ENCODE measurements at regions not wholly inside any gene's neighbourhood (a gene's known extent, or its start where the extent isn't known, plus 50 kb on each side); places are given as distances from the start of the nearest gene placed in this dataset.

DNA sequence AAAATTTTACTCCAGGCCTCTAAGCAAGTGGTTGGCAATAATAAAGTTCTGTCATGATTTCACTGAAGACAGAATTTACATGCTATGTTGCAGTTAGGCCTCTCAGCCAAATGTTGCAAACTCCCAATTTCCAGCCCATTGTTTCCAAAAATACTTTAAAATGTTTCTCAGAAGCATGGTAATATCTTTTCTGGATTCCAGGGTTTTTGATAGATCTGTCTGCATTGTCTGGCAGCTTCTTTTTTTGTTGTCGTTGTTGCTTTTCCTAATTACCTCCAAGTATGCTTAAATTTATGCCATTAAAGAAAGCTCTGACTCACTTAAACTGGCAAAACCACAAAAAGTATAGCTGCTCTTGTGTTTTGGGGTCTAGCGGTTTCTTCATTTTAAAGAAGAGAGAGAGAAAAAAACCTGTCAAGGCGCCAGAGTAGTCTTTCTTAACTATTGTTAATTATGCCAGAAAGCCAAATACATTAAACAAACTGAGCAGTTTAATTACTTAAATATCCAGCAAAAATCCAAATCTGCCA lies 97.0 kb downstream of the AGTR2 start:
- Histone ChIP-seq H3K27me3 (ENCODE audit: control insufficient read depth in 2 of 2, insufficient read depth in 2 of 2, low read length in 2 of 2) (no peaks in the 10 kb centered on the region), H3K4me3 (replicated peaks in 1 of 3; ENCODE audit: insufficient read depth in 1 of 3, low read depth in 1 of 3, low read length in 3 of 3) (no peak overlapping the region), H3K27ac (ENCODE audit: insufficient read depth, low read depth, low read length) (no peak overlapping the region), H2AFZ (ENCODE audit: low read depth, low read length) (no peak overlapping the region), H3K9me3 (replicated peaks; ENCODE audit: control insufficient read depth, insufficient read depth, low read length) (no peaks in the 10 kb centered on the region), H3K4me2 (ENCODE audit: insufficient read depth, low read length) (no peak overlapping the region), H3K9ac (replicated peaks; ENCODE audit: extremely low read depth, insufficient read depth, low read length) (no peak overlapping the region), H3K79me2 (ENCODE audit: control insufficient read depth, insufficient read depth, low read length) (no peaks in the 10 kb centered on the region), H3K36me3 (ENCODE audit: control insufficient read depth in 2 of 2, extremely low read depth in 1 of 2, insufficient read depth in 2 of 2, low read length in 2 of 2) (no peaks in the 10 kb centered on the region), H3K9me1 (replicated peaks; ENCODE audit: control insufficient read depth, extremely low read depth, insufficient read depth, low read length) (no peaks in the 10 kb centered on the region), H4K20me1 (replicated peaks; ENCODE audit: control insufficient read depth, extremely low read depth, insufficient read depth, low read length) (no peaks in the 10 kb centered on the region), H3K4me1 (ENCODE audit: control insufficient read depth, extremely low read depth, insufficient read depth, low read length) (no peaks in the 10 kb centered on the region)
- TF ChIP-seq POLR2A (IDR thresholded peaks at IDR 0.05; ENCODE audit: low read depth, low read length) (no peak), POLR2AphosphoS5 (IDR thresholded peaks at IDR 0.05; ENCODE audit: insufficient read depth, low read depth, low read length) (no peak), GATA2 (IDR thresholded peaks at IDR 0.05; ENCODE audit: insufficient read depth, insufficient read length, low read depth, low read length) (no peak), FOS (IDR thresholded peaks at IDR 0.05; ENCODE audit: borderline replicate concordance, insufficient read depth, low read length) (no peak), JUN (IDR thresholded peaks at IDR 0.05; ENCODE audit: borderline replicate concordance, insufficient read depth, insufficient read length, low read depth) (no peak), EZH2 (IDR thresholded peaks at IDR 0.05; ENCODE audit: borderline replicate concordance, low read depth, low read length, severe bottlenecking) (no peak), MYC (IDR thresholded peaks at IDR 0.05; ENCODE audit: low read depth, low read length) (no peak)
- TF ChIP-seq, protein P1, sequence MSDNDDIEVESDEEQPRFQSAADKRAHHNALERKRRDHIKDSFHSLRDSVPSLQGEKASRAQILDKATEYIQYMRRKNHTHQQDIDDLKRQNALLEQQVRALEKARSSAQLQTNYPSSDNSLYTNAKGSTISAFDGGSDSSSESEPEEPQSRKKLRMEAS (IDR thresholded peaks at IDR 0.05; ENCODE audit: insufficient read depth, insufficient read length), result no peak
- TF ChIP-seq, protein P2, sequence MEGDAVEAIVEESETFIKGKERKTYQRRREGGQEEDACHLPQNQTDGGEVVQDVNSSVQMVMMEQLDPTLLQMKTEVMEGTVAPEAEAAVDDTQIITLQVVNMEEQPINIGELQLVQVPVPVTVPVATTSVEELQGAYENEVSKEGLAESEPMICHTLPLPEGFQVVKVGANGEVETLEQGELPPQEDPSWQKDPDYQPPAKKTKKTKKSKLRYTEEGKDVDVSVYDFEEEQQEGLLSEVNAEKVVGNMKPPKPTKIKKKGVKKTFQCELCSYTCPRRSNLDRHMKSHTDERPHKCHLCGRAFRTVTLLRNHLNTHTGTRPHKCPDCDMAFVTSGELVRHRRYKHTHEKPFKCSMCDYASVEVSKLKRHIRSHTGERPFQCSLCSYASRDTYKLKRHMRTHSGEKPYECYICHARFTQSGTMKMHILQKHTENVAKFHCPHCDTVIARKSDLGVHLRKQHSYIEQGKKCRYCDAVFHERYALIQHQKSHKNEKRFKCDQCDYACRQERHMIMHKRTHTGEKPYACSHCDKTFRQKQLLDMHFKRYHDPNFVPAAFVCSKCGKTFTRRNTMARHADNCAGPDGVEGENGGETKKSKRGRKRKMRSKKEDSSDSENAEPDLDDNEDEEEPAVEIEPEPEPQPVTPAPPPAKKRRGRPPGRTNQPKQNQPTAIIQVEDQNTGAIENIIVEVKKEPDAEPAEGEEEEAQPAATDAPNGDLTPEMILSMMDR (IDR thresholded peaks at IDR 0.05; ENCODE audit: extremely low read depth in 1 of 2, insufficient read depth in 1 of 2, low read depth in 1 of 2, low read length in 2 of 2), result no peak
- no peak for DNase-seq (ENCODE audit: low read depth, low spot score)
- POLR2A ChIA-PET, result no interaction called here
- FAIRE-seq, result no peak
- dilution Hi-C loops (cut with MboI; ENCODE audit: extremely low pct_ligation_motif_present, low sequenced_read_pairs) (no loop called here), intact Hi-C loops (cut with micrococcal nuclease) (no loop called here)
- CTCF ChIA-PET, result no interaction called here
- BruUV-seq (replicated peaks), result no TSS peak

Measured in endothelial cell of umbilical vein (primary cell).